ENCODE measurements at regions not wholly inside any gene's neighbourhood (a gene's known extent, or its start where the extent isn't known, plus 50 kb on each side); places are given as distances from the start of the nearest gene placed in this dataset.

- no peak overlapping the region for H3K4me3 ChIP-seq (ENCODE audit: low read length)
- Mint-ChIP-seq H3K4me1 (peaks cover 0 to 3% (median 0%) of the 10 kb centered on the region in 3 donors), H3K27me3 (peaks cover 4 to 8% of the 10 kb centered on the region in 2 donors), H3K4me3 (peak overlapping the region in 1 of 7 donors; percentile 6), H3K36me3 (no peaks in the 10 kb centered on the region), H3K9me3 (no peaks in the 10 kb centered on the region), H3K27ac (peak overlapping the region in 1 of 8 donors; percentile 63)
- DNase-seq, result no peak
- no peaks in the 10 kb centered on the region for H3K36me3 ChIP-seq (ENCODE audit: insufficient read depth, low read length)
- no peaks in the 10 kb centered on the region for H3K4me1 ChIP-seq (ENCODE audit: insufficient read depth, low read length)
- POLR2A ChIA-PET, result no interaction called here
- H3K27me3 ChIP-seq (ENCODE audit: insufficient read depth, low read length, poor library complexity, severe bottlenecking), result no peaks in the 10 kb centered on the region
- CTCF ChIA-PET, result interaction anchor here (1.0 to 1.4 kb wide), 5 partner anchors 53 to 584 kb away, joined by 3 to 5 read pairs (median 3); no protein-coding TSS in a partner anchor
- H3K27ac ChIP-seq (ENCODE audit: low read depth, low read length), result no peak overlapping the region
- H3K9me3 ChIP-seq (ENCODE audit: low read length), result no peaks in the 10 kb centered on the region
Measured at GRCh38 chr7:101688995-101689907, 60.2 kb upstream of the MYL10 start.

- no peaks in the 10 kb centered on the region for H3K9me3 Mint-ChIP-seq
- DNase-seq, result no peak
- no peak overlapping the region for H3K27ac Mint-ChIP-seq
- H3K36me3 Mint-ChIP-seq, result no peaks in the 10 kb centered on the region
- POLR2A ChIA-PET, result no interaction called here
- Histone ChIP-seq H3K9me3 (ENCODE audit: low read length) (no peaks in the 10 kb centered on the region), H3K27me3 (ENCODE audit: insufficient read depth, low read length, poor library complexity, severe bottlenecking) (no peaks in the 10 kb centered on the region), H3K4me1 (ENCODE audit: insufficient read depth, low read length) (no peaks in the 10 kb centered on the region), H3K4me3 (ENCODE audit: low read length) (no peak overlapping the region), H3K36me3 (ENCODE audit: insufficient read depth, low read length) (no peaks in the 10 kb centered on the region), H3K27ac (ENCODE audit: low read depth, low read length) (no peak overlapping the region)
- H3K27me3 Mint-ChIP-seq, result peaks cover 4 to 8% of the 10 kb centered on the region in 2 donors
- H3K4me3 Mint-ChIP-seq, result no peak overlapping the region
- H3K4me1 Mint-ChIP-seq, result peaks cover 0 to 3% (median 0%) of the 10 kb centered on the region in 3 donors
- CTCF ChIA-PET, result interaction anchor here (1.3 kb wide), 1 partner anchor 124 kb away, joined by 3 read pairs; no protein-coding TSS in a partner anchor
Measured at GRCh38 chr7:101690061-101690460, 61.0 kb upstream of the MYL10 start.

GRCh38 chr7:101691822-101692384, 62.8 kb upstream of the MYL10 start:
- Mint-ChIP-seq H3K9me3 (no peaks in the 10 kb centered on the region), H3K4me3 (no peak overlapping the region), H3K27me3 (peaks cover 8 to 9% of the 10 kb centered on the region in 2 donors), H3K27ac (peak overlapping the region in 1 of 8 donors; percentile 38), H3K36me3 (no peaks in the 10 kb centered on the region), H3K4me1 (peaks cover 0 to 3% (median 0%) of the 10 kb centered on the region in 3 donors)
- Histone ChIP-seq H3K36me3 (ENCODE audit: insufficient read depth, low read length) (no peaks in the 10 kb centered on the region), H3K27ac (ENCODE audit: low read depth, low read length) (no peak overlapping the region), H3K4me1 (ENCODE audit: insufficient read depth, low read length) (no peaks in the 10 kb centered on the region), H3K9me3 (ENCODE audit: low read length) (no peaks in the 10 kb centered on the region), H3K4me3 (ENCODE audit: low read length) (no peak overlapping the region), H3K27me3 (ENCODE audit: insufficient read depth, low read length, poor library complexity, severe bottlenecking) (no peaks in the 10 kb centered on the region)
- ChIA-PET POLR2A (no interaction called here), CTCF (interaction anchor here (1.0 kb wide), 1 partner anchor 52 kb away, joined by 4 read pairs; no protein-coding TSS in a partner anchor)
- no peak for DNase-seq

DNA sequence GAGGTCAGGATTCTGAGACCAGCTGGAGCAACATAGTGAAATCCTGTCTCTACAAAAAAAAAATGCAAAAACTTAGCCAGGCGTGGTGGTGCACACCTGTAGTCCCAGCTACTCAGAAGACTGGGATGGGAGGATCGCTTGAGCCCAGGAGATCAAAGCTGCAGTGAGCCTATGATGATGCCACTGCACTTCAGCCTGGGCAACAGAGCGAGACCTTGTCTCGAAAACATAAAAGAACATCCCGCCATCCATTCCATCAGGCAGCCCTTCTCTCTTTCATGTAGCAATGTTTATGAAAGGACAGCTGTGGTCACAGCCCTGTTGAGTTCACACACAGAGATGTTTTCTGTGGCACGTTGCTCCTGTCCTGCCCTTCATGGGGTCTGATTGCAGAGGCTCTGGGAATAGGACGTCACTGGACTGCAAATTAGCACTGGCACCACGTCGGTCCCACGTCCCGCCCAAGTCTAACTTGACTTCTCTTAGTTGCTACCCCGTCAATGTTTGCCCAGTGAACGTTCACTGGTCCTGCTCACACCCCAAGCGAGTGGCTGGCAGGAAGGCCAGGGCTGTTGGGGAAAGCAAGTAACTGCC, 64.5 kb upstream of the MYL10 start:
- DNase-seq, result no peak
- ChIA-PET POLR2A (interaction anchor here (0.6 kb wide), 1 partner anchor 150 kb away, joined by 6 read pairs; no protein-coding TSS in a partner anchor), CTCF (interaction anchor here (1.2 kb wide), 1 partner anchor 9 kb away, joined by 3 read pairs; no protein-coding TSS in a partner anchor)
- Mint-ChIP-seq H3K4me3 (no peak overlapping the region), H3K27me3 (peaks cover 8 to 9% of the 10 kb centered on the region in 2 donors), H3K36me3 (no peaks in the 10 kb centered on the region), H3K4me1 (peaks cover 0 to 3% (median 0%) of the 10 kb centered on the region in 3 donors), H3K9me3 (no peaks in the 10 kb centered on the region), H3K27ac (no peak overlapping the region)
- Histone ChIP-seq H3K36me3 (ENCODE audit: insufficient read depth, low read length) (no peaks in the 10 kb centered on the region), H3K4me1 (ENCODE audit: insufficient read depth, low read length) (no peaks in the 10 kb centered on the region), H3K27ac (ENCODE audit: low read depth, low read length) (no peak overlapping the region), H3K27me3 (ENCODE audit: insufficient read depth, low read length, poor library complexity, severe bottlenecking) (no peaks in the 10 kb centered on the region), H3K4me3 (ENCODE audit: low read length) (no peak overlapping the region), H3K9me3 (ENCODE audit: low read length) (no peaks in the 10 kb centered on the region)

- CTCF ChIA-PET, result no interaction called here
- no peaks in the 10 kb centered on the region for H3K9me3 ChIP-seq (ENCODE audit: low read length)
- no peaks in the 10 kb centered on the region for H3K4me1 Mint-ChIP-seq
Measured at GRCh38 chr7:101698964-101699363, 69.9 kb upstream of the MYL10 start.

DNA sequence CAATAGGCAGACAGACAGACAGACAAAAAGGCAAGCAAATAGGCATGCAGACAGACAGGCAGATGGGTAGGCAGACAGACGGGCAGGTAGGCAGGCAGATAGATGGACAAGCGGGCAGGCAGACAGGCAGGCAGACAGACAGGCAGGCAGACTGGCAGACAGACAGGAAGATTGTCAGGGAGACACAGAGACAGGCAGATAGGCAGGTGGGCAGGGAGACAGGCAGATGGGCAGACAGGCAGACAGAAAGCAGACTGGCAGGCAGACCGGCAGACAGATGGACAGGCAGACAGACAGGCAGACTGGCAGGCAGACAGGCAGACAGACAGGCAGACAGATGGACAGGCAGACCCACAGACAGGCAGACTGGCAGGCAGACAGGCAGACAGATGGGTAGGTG, 70.3 kb upstream of the MYL10 start:
- DNase-seq, result no peak
- no peaks in the 10 kb centered on the region for H3K9me3 ChIP-seq (ENCODE audit: low read length)
- Mint-ChIP-seq H3K27ac (peak overlapping the region in 1 of 8 donors; percentile 61), H3K9me3 (no peaks in the 10 kb centered on the region), H3K27me3 (peaks cover 2 to 5% of the 10 kb centered on the region in 2 donors), H3K36me3 (no peaks in the 10 kb centered on the region), H3K4me1 (no peaks in the 10 kb centered on the region), H3K4me3 (no peak overlapping the region)
- no peak overlapping the region for H3K4me3 ChIP-seq (ENCODE audit: low read length)
- no peaks in the 10 kb centered on the region for H3K36me3 ChIP-seq (ENCODE audit: insufficient read depth, low read length)
- H3K27me3 ChIP-seq (ENCODE audit: insufficient read depth, low read length, poor library complexity, severe bottlenecking), result no peaks in the 10 kb centered on the region
- POLR2A ChIA-PET, result no interaction called here
- CTCF ChIA-PET, result interaction anchor here (1.0 kb wide), 1 partner anchor 53 kb away, joined by 3 read pairs; no protein-coding TSS in a partner anchor
- no peak overlapping the region for H3K27ac ChIP-seq (ENCODE audit: low read depth, low read length)
- H3K4me1 ChIP-seq (ENCODE audit: insufficient read depth, low read length), result no peaks in the 10 kb centered on the region

More at GRCh38 chr7:101698964-101699363, 69.9 kb upstream of the MYL10 start:
- Histone ChIP-seq H3K27ac (ENCODE audit: low read depth, low read length) (no peak overlapping the region), H3K4me3 (ENCODE audit: low read length) (no peak overlapping the region), H3K27me3 (ENCODE audit: insufficient read depth, low read length, poor library complexity, severe bottlenecking) (no peaks in the 10 kb centered on the region), H3K36me3 (ENCODE audit: insufficient read depth, low read length) (no peaks in the 10 kb centered on the region), H3K4me1 (ENCODE audit: insufficient read depth, low read length) (no peaks in the 10 kb centered on the region)
- Mint-ChIP-seq H3K36me3 (no peaks in the 10 kb centered on the region), H3K4me3 (no peak overlapping the region), H3K9me3 (no peaks in the 10 kb centered on the region), H3K27me3 (peaks cover 2 to 5% of the 10 kb centered on the region in 2 donors), H3K27ac (no peak overlapping the region)
- POLR2A ChIA-PET, result no interaction called here
- DNase-seq, result no peak

GRCh38 chr7:101699881-101700823, 71.1 kb upstream of the MYL10 start:
- Mint-ChIP-seq H3K4me3 (no peak overlapping the region), H3K4me1 (no peaks in the 10 kb centered on the region), H3K27me3 (peaks cover 2 to 5% of the 10 kb centered on the region in 2 donors), H3K27ac (peak overlapping the region in 2 of 8 donors; percentile 61 to 84), H3K9me3 (no peaks in the 10 kb centered on the region), H3K36me3 (no peaks in the 10 kb centered on the region)
- DNase-seq, result no peak
- H3K27me3 ChIP-seq (ENCODE audit: insufficient read depth, low read length, poor library complexity, severe bottlenecking), result no peaks in the 10 kb centered on the region
- CTCF ChIA-PET, result interaction anchor here (1.0 kb wide), 1 partner anchor 53 kb away, joined by 3 read pairs; no protein-coding TSS in a partner anchor
- no peaks in the 10 kb centered on the region for H3K4me1 ChIP-seq (ENCODE audit: insufficient read depth, low read length)
- POLR2A ChIA-PET, result no interaction called here
- H3K4me3 ChIP-seq (ENCODE audit: low read length), result no peak overlapping the region
- H3K9me3 ChIP-seq (ENCODE audit: low read length), result no peaks in the 10 kb centered on the region
- H3K36me3 ChIP-seq (ENCODE audit: insufficient read depth, low read length), result no peaks in the 10 kb centered on the region
- no peak overlapping the region for H3K27ac ChIP-seq (ENCODE audit: low read depth, low read length)
